MCF 10A (cell line): ENCODE measurements at regions not wholly inside any gene's neighbourhood (a gene's known extent, or its start where the extent isn't known, plus 50 kb on each side); places are given as distances from the start of the nearest gene placed in this dataset.

ENCODE experiments used
- BruUV-seq: library from RNA; stranded (reverse); fragments of 400-500 nt; replicated peaks from 2 replicates; lab custom pipeline; 2021; lab: Mats Ljungman, UMichigan
- CTCF ChIA-PET: fragments of 300-600 bp; sonication (Branson Sonifier 250); formaldehyde crosslinking; extraction: SDS; loops from one replicate; lab custom pipeline; 2021; ENCODE audit warnings: antibody characterized with exemption, inconsistent platforms; lab: Yijun Ruan, JAX
- POLR2A ChIA-PET: fragments of 300-600, 350-650 bp; sonication (Branson Sonifier 250); formaldehyde crosslinking; extraction: SDS; loops from one replicate; lab custom pipeline; 2020; ENCODE audit warnings: antibody characterized with exemption, inconsistent platforms; lab: Yijun Ruan, JAX
- DNase-seq: peaks from one replicate; pipeline ENCODE4 v3.0.0-alpha.2; 2018; ENCODE audit not compliant: unreplicated experiment
- H3K27ac Mint-ChIP-seq: one replicate; pipeline ENCODE4 v1.8.0; 2022; ENCODE audit warnings: mild to moderate bottlenecking, low read depth, mixed read lengths; ENCODE audit not compliant: unreplicated experiment
- H3K27me3 Mint-ChIP-seq: one replicate; pipeline ENCODE4 v1.8.0; 2022; ENCODE audit warnings: mixed read lengths; ENCODE audit not compliant: insufficient read depth, unreplicated experiment
- H3K36me3 Mint-ChIP-seq: one replicate; pipeline ENCODE4 v1.8.0; 2022; ENCODE audit warnings: mild to moderate bottlenecking, moderate library complexity, mixed read lengths; ENCODE audit not compliant: insufficient read depth, unreplicated experiment
- H3K4me1 Mint-ChIP-seq: one replicate; pipeline ENCODE4 v1.8.0; 2022; ENCODE audit warnings: mixed read lengths; ENCODE audit not compliant: insufficient read depth, unreplicated experiment
- H3K4me3 Mint-ChIP-seq: one replicate; pipeline ENCODE4 v1.8.0; 2022; ENCODE audit warnings: mild to moderate bottlenecking, moderate library complexity, mixed read lengths; ENCODE audit not compliant: unreplicated experiment
- H3K9me3 Mint-ChIP-seq: one replicate; pipeline ENCODE4 v1.8.0; 2022; ENCODE audit warnings: mixed read lengths; ENCODE audit not compliant: unreplicated experiment
- intact Hi-C: fragments of 100-400 bp; cut with micrococcal nuclease; formaldehyde crosslinking; loops from 2 replicates; pipeline ENCODE4 v1.14.1; 2022
- TF ChIP-seq, protein P1 (sequence below): fragments of 200-600 bp; IDR thresholded peaks from one replicate; pipeline ENCODE4 v1.8.0; 2022; ENCODE audit warnings: antibody characterized with exemption, mild to moderate bottlenecking; ENCODE audit not compliant: unreplicated experiment

DNA sequence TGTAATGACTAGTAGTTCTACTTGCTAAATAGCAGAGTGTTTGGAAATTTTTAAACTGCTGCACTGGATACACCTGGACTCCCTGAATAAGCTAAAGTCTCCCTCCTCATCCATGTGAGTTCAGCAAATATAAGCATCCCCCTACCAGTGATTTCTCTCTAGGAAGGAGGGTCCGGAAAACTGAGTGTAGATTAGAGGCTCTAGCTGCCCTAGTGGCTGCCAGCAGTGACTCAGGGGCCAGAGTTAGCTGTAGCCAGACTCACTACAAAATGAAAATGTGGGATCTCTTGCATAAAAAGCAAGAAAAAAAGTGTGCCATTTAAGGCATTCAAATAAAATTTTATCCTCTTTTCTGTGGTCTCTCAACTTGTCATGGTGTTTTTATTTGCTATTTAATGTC is 485.0 kb upstream of the ATP11B start:
- TF ChIP-seq, protein P1, sequence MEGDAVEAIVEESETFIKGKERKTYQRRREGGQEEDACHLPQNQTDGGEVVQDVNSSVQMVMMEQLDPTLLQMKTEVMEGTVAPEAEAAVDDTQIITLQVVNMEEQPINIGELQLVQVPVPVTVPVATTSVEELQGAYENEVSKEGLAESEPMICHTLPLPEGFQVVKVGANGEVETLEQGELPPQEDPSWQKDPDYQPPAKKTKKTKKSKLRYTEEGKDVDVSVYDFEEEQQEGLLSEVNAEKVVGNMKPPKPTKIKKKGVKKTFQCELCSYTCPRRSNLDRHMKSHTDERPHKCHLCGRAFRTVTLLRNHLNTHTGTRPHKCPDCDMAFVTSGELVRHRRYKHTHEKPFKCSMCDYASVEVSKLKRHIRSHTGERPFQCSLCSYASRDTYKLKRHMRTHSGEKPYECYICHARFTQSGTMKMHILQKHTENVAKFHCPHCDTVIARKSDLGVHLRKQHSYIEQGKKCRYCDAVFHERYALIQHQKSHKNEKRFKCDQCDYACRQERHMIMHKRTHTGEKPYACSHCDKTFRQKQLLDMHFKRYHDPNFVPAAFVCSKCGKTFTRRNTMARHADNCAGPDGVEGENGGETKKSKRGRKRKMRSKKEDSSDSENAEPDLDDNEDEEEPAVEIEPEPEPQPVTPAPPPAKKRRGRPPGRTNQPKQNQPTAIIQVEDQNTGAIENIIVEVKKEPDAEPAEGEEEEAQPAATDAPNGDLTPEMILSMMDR: no peak
- peaks cover 8% of the 10 kb centered on the region for H3K9me3 Mint-ChIP-seq
- no peak overlapping the region for H3K27ac Mint-ChIP-seq
- CTCF ChIA-PET: no interaction called here
- DNase-seq: no peak
- H3K4me1 Mint-ChIP-seq: peaks cover 6% of the 10 kb centered on the region
- BruUV-seq: no TSS peak
- no peaks in the 10 kb centered on the region for H3K27me3 Mint-ChIP-seq
- intact Hi-C loops: no loop called here
- H3K4me3 Mint-ChIP-seq: no peak overlapping the region
- H3K36me3 Mint-ChIP-seq: no peaks in the 10 kb centered on the region
- POLR2A ChIA-PET: no interaction called here

DNA sequence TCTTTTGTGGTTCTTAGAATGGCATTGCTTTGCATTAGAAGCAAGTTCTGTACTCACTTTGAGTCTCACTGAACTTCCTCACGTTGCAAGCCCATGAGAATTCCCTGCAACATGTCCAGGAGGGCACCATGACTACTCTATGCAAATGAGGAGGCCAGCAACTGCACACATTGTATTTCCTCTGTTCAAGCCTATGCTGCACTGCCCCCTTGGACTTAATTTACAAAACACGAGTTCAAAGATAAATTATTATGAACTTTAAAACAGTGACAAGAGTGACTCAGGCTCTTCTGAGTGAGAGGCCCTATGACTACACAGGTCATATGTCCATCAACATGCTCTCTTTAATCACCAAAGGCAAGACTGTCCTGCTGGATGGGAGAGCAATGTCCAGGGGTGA is 484.2 kb upstream of the ATP11B start:
- TF ChIP-seq, protein P1: no peak
- H3K4me3 Mint-ChIP-seq: no peak overlapping the region
- H3K4me1 Mint-ChIP-seq: peaks cover 6% of the 10 kb centered on the region
- no peaks in the 10 kb centered on the region for H3K36me3 Mint-ChIP-seq
- ChIA-PET POLR2A (no interaction called here), CTCF (no interaction called here)
- intact Hi-C loops: no loop called here
- no peaks in the 10 kb centered on the region for H3K27me3 Mint-ChIP-seq
- no peak overlapping the region for H3K27ac Mint-ChIP-seq
- peaks cover 8% of the 10 kb centered on the region for H3K9me3 Mint-ChIP-seq
- peak; percentile 17 for DNase-seq
- no TSS peak for BruUV-seq

DNA sequence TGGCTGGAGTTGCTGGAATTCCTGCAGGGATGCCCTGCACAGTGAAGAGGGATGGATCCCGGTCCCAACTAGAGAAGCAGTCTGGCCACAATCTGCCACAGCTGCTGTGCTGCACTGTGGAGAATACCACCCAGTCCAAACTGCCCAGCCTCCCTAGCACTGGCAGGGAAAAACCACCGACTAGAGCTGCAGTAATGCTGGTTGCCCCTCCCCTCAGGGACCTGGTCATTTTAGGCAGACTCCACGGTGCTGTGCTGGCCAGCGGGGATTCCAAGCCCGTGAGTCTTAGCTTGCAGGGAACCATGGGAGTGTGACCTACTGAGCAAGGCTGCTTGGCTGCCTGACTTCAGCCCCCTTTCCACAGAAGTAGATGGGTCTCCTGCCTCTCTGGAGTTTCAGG is 478.0 kb upstream of the ATP11B start:
- ChIA-PET CTCF (no interaction called here), POLR2A (no interaction called here)
- intact Hi-C loops: no loop called here
- Mint-ChIP-seq H3K27ac (no peak overlapping the region), H3K36me3 (no peaks in the 10 kb centered on the region), H3K27me3 (no peaks in the 10 kb centered on the region), H3K4me1 (no peaks in the 10 kb centered on the region), H3K9me3 (peaks cover 29% of the 10 kb centered on the region), H3K4me3 (no peak overlapping the region)
- DNase-seq: no peak
- no TSS peak for BruUV-seq
- TF ChIP-seq, protein P1: no peak

DNA sequence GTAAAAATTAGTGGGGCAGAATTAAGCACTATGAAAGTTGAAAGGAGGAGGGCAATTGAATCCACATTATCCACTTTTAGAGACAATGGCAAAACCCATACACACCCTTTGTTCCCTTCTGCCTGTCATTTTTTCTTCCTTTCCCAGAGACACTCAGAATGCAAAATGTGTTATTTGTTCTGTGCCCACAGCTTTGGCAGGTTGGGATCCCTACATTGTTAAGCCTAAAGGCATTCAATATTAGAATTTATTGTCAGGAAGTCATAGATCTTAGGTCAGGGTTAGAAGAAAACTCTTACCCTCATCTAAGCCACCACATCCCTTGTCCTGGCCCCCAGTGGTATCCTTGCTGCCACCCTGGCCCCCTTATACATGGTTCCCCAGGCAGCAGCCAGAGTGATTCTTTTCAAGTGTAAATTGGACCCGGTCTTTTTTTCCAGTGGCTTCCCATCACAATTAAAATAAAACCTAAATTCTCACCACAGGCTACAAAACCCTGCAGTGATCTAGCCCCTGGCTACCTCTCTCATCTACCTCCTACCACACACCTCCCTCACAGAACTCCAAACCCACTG is 470.1 kb upstream of the ATP11B start:
- peaks cover 7% of the 10 kb centered on the region for H3K4me1 Mint-ChIP-seq
- TF ChIP-seq, protein P1: no peak
- intact Hi-C loops: no loop called here
- no peak for DNase-seq
- no peak overlapping the region for H3K4me3 Mint-ChIP-seq
- no peaks in the 10 kb centered on the region for H3K27me3 Mint-ChIP-seq
- CTCF ChIA-PET: no interaction called here
- no TSS peak for BruUV-seq
- no peak overlapping the region for H3K27ac Mint-ChIP-seq
- H3K9me3 Mint-ChIP-seq: peaks cover 20% of the 10 kb centered on the region
- POLR2A ChIA-PET: interaction anchor here (0.6 kb wide), 1 partner anchor 599 kb away, joined by 3 read pairs; no protein-coding TSS in a partner anchor
- H3K36me3 Mint-ChIP-seq: no peaks in the 10 kb centered on the region
